ENCODE measurements at regions not wholly inside any gene's neighbourhood (a gene's known extent, or its start where the extent isn't known, plus 50 kb on each side); places are given as distances from the start of the nearest gene placed in this dataset.
"Not testable (repeated sequence)": the region's sequence is repeated elsewhere in the genome, so short reads cannot be mapped to it uniquely, and the experiment has no call there.

GRCh38 chr16:87156195-87156594, 161.0 kb downstream of the C16orf95 start:
- in situ Hi-C loops (cut with MboI; ENCODE audit: low sequenced_read_pairs): no loop called here

GRCh38 chr16:87160234-87160636, 157.0 kb downstream of the C16orf95 start:
- in situ Hi-C loops (cut with MboI; ENCODE audit: low sequenced_read_pairs): no loop called here

GRCh38 chr16:87160701-87161337, 156.4 kb downstream of the C16orf95 start:
- in situ Hi-C loops (cut with MboI; ENCODE audit: low sequenced_read_pairs): no loop called here

- in situ Hi-C loops (cut with MboI; ENCODE audit: low sequenced_read_pairs): not testable (repeated sequence)
Observed at GRCh38 chr16:87161410-87161809, 155.8 kb downstream of the C16orf95 start.

- in situ Hi-C loops (cut with MboI; ENCODE audit: low sequenced_read_pairs): no loop called here
Observed at GRCh38 chr16:87161822-87162676, 155.1 kb downstream of the C16orf95 start.

GRCh38 chr16:87162799-87163198, 154.4 kb downstream of the C16orf95 start:
- in situ Hi-C loops (cut with MboI; ENCODE audit: low sequenced_read_pairs): not testable (repeated sequence)

GRCh38 chr16:87163637-87164036, 153.6 kb downstream of the C16orf95 start:
- in situ Hi-C loops (cut with MboI; ENCODE audit: low sequenced_read_pairs): no loop called here

- in situ Hi-C loops (cut with MboI; ENCODE audit: low sequenced_read_pairs): no loop called here
Observed at GRCh38 chr16:87165151-87165550, 152.0 kb downstream of the C16orf95 start.

- in situ Hi-C loops (cut with MboI; ENCODE audit: low sequenced_read_pairs): no loop called here
Observed at GRCh38 chr16:87165885-87166284, 151.3 kb downstream of the C16orf95 start.

- in situ Hi-C loops (cut with MboI; ENCODE audit: low sequenced_read_pairs): no loop called here
Observed at GRCh38 chr16:87166321-87166720, 150.9 kb downstream of the C16orf95 start.

GRCh38 chr16:87166934-87167333, 150.3 kb downstream of the C16orf95 start:
- in situ Hi-C loops (cut with MboI; ENCODE audit: low sequenced_read_pairs): no loop called here

GRCh38 chr16:87169509-87169995, 147.6 kb downstream of the C16orf95 start:
- in situ Hi-C loops (cut with MboI; ENCODE audit: low sequenced_read_pairs): no loop called here

- in situ Hi-C loops (cut with MboI; ENCODE audit: low sequenced_read_pairs): no loop called here
Observed at GRCh38 chr16:87170310-87170709, 146.9 kb downstream of the C16orf95 start.

- in situ Hi-C loops (cut with MboI; ENCODE audit: low sequenced_read_pairs): no loop called here
Observed at GRCh38 chr16:87171723-87172122, 145.5 kb downstream of the C16orf95 start.

- in situ Hi-C loops (cut with MboI; ENCODE audit: low sequenced_read_pairs): no loop called here
Observed at GRCh38 chr16:87172632-87173031, 144.6 kb downstream of the C16orf95 start.

- in situ Hi-C loops (cut with MboI; ENCODE audit: low sequenced_read_pairs): no loop called here
Observed at GRCh38 chr16:87173294-87173893, 143.8 kb downstream of the C16orf95 start.

GRCh38 chr16:87174061-87174460, 143.1 kb downstream of the C16orf95 start:
- in situ Hi-C loops (cut with MboI; ENCODE audit: low sequenced_read_pairs): no loop called here

- in situ Hi-C loops (cut with MboI; ENCODE audit: low sequenced_read_pairs): no loop called here
Observed at GRCh38 chr16:87176735-87177134, 140.5 kb downstream of the C16orf95 start.

GRCh38 chr16:87177673-87178072, 139.5 kb downstream of the C16orf95 start:
- in situ Hi-C loops (cut with MboI; ENCODE audit: low sequenced_read_pairs): no loop called here

GRCh38 chr16:87178177-87178863, 138.9 kb downstream of the C16orf95 start:
- in situ Hi-C loops (cut with MboI; ENCODE audit: low sequenced_read_pairs): no loop called here

- in situ Hi-C loops (cut with MboI; ENCODE audit: low sequenced_read_pairs): no loop called here
Observed at GRCh38 chr16:87178977-87179376, 138.2 kb downstream of the C16orf95 start.
